ENCODE measurements at regions not wholly inside any gene's neighbourhood (a gene's known extent, or its start where the extent isn't known, plus 50 kb on each side); places are given as distances from the start of the nearest gene placed in this dataset.

DNA sequence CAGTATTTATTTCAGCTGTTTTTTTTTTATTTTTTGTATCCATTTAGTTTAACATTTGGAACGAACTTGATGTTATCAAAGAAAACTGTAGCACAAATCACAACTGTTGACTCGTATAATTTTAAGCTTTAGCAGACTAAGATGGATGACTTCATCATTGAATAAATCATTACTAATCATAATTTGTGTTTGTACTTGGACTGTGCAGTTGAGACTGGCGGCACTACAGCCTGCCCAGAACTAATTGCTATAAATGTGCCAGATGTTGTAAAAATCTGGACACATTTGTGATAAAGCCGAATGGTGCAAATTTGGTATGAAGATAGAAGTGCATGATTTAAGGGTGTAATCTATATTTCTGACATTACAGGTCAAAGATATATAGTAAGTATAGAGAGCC, 897.7 kb upstream of the CDH8 start:
- no peak overlapping the region for H3K4me3 ChIP-seq
- TF ChIP-seq, protein P1, sequence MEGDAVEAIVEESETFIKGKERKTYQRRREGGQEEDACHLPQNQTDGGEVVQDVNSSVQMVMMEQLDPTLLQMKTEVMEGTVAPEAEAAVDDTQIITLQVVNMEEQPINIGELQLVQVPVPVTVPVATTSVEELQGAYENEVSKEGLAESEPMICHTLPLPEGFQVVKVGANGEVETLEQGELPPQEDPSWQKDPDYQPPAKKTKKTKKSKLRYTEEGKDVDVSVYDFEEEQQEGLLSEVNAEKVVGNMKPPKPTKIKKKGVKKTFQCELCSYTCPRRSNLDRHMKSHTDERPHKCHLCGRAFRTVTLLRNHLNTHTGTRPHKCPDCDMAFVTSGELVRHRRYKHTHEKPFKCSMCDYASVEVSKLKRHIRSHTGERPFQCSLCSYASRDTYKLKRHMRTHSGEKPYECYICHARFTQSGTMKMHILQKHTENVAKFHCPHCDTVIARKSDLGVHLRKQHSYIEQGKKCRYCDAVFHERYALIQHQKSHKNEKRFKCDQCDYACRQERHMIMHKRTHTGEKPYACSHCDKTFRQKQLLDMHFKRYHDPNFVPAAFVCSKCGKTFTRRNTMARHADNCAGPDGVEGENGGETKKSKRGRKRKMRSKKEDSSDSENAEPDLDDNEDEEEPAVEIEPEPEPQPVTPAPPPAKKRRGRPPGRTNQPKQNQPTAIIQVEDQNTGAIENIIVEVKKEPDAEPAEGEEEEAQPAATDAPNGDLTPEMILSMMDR (IDR thresholded peaks at IDR 0.05) = no peak

DNA sequence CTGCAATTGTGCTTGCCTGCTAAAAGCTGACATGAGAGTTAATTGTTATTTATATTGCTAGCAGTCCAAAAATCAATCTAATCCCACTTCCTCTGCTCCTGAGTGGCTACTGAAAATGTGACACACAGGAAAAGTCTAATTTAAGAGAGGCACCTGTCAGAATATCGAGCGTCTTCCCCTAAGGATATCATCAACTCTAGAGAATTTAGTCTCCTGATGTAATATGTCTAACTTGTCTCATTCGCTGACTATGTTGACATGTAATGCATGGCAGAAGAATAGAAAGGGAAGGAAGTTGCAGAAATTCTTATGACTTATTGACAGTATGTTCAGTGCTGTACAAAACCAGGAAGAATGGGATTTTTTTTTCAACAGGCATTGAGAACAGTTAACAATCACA, 893.4 kb upstream of the CDH8 start:
- Histone ChIP-seq H3K4me3 (no peak overlapping the region), H3K9me3 (no peaks in the 10 kb centered on the region), H3K27ac (no peak overlapping the region), H3K27me3 (no peaks in the 10 kb centered on the region), H3K4me1 (no peaks in the 10 kb centered on the region), H3K36me3 (no peaks in the 10 kb centered on the region)
- TF ChIP-seq, protein P1 (IDR thresholded peaks at IDR 0.05) = no peak
- 53 to 66% methylated on average over 3 of the region's 3 CpGs for WGBS, 2 donors
- intact Hi-C loops (cut with DNase I) = no loop called here
- FAIRE-seq (no peak), ATAC-seq (no peak), DNase-seq (no peak)

More for the DNA sequence above, 897.7 kb upstream of the CDH8 start:
- FAIRE-seq = no peak
- no peaks in the 10 kb centered on the region for H3K36me3 ChIP-seq
- H3K9me3 ChIP-seq = no peaks in the 10 kb centered on the region
- no peaks in the 10 kb centered on the region for H3K27me3 ChIP-seq
- no peak for ATAC-seq
- DNase-seq = no peak
- intact Hi-C loops (cut with DNase I) = no loop called here
- H3K27ac ChIP-seq = no peak overlapping the region
- H3K4me1 ChIP-seq = no peaks in the 10 kb centered on the region
- 11 to 12% methylated on average over 4 of the region's 4 CpGs for WGBS, 2 donors

DNA sequence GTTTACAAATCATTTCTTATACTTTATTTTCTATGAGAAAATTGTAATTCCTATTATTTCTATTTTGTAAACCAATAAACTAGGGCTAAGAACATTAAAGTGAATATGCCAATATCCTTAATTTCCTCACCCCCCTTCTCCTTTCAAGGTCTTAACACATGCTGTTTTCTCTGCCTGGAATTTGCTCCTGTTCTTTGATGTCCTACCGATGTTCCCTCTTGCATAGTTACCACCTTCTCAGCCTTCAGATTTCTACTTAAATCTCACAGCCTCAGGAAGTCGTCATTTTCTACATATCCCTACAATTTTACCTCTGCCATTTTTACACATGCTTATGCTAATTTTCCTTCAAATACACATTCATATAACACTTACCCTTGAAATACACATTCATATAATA, 890.9 kb upstream of the CDH8 start:
- intact Hi-C loops (cut with DNase I) = no loop called here
- Histone ChIP-seq H3K4me1 (no peaks in the 10 kb centered on the region), H3K27ac (no peak overlapping the region), H3K9me3 (no peaks in the 10 kb centered on the region), H3K4me3 (no peak overlapping the region), H3K36me3 (no peaks in the 10 kb centered on the region), H3K27me3 (no peaks in the 10 kb centered on the region)
- ATAC-seq (no peak), DNase-seq (no peak), FAIRE-seq (no peak)
- TF ChIP-seq, protein P1 (IDR thresholded peaks at IDR 0.05) = no peak
- 20 to 35% methylated on average over 2 of the region's 2 CpGs for WGBS, 2 donors

DNA sequence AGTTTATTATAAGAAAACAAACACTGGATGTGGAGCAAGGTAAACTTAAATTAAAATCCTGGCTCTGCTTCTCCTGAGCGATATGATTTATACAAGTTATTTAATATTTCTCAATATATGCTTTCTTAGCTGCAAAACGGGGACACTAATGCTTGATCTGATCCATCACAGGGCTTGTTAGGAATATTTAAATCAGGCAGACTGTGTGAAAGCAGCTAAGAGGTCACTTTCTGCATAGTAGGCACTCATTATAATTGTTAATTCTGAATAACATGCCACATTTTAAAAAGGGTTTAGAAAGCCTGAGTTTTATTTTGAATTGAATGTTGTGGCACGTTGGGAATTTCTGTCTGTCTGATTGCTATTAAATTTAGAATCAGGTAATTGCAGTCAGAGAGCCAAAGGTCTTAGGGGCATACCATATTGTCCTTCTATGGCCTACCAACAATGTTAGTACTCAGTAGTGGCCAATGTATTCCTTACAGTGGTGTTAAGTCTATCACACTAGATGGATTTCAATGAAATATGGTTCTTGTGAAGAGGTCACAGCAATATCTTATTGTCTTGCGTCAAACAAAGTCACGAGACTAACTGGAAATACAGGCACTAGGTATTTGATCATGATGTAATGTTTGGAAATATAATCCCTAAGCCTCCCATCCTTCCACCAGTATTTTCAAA, 890.0 kb upstream of the CDH8 start:
- intact Hi-C loops (cut with DNase I) = no loop called here

DNA sequence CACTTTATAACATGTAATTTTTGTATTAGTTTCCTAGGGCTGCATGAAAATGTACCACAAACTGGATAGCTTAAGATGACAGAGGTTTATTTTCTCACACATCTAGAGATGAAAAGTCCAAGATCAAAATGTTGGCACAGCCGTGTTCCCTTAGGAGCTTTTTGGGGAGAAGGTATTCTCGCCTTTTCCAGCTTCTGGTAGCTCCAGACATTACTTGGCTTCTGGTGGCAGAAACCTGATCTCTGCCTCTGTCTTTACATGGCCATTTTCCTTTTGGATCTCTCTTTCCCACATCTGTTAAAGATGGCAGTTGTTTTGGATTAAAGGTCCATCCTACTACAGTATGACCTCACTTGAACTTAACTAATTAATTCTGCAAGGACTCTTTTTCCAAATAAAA, 885.7 kb upstream of the CDH8 start:
- TF ChIP-seq, protein P1 (IDR thresholded peaks at IDR 0.05) = no peak
- no peaks in the 10 kb centered on the region for H3K36me3 ChIP-seq
- FAIRE-seq = no peak
- no peaks in the 10 kb centered on the region for H3K9me3 ChIP-seq
- no peak for ATAC-seq
- no peak overlapping the region for H3K4me3 ChIP-seq
- H3K4me1 ChIP-seq = no peaks in the 10 kb centered on the region
- no peak for DNase-seq
- H3K27ac ChIP-seq = no peak overlapping the region
- no peaks in the 10 kb centered on the region for H3K27me3 ChIP-seq
- 50 to 55% methylated on average over 2 of the region's 2 CpGs for WGBS, 2 donors
- intact Hi-C loops (cut with DNase I) = no loop called here

More for the DNA sequence above, 890.0 kb upstream of the CDH8 start:
- FAIRE-seq (no peak), ATAC-seq (no peak), DNase-seq (no peak)
- no peak overlapping the region for H3K27ac ChIP-seq
- 59 to 76% methylated on average over 5 of the region's 5 CpGs for WGBS, 2 donors
- no peaks in the 10 kb centered on the region for H3K27me3 ChIP-seq
- H3K4me3 ChIP-seq = no peak overlapping the region
- no peaks in the 10 kb centered on the region for H3K4me1 ChIP-seq
- TF ChIP-seq, protein P1 (IDR thresholded peaks at IDR 0.05) = no peak
- H3K36me3 ChIP-seq = no peaks in the 10 kb centered on the region
- H3K9me3 ChIP-seq = no peaks in the 10 kb centered on the region

All from pancreas (tissue), 10 donors.